ENCODE measurements at regions not wholly inside any gene's neighbourhood (a gene's known extent, or its start where the extent isn't known, plus 50 kb on each side); places are given as distances from the start of the nearest gene placed in this dataset.

GRCh38 chr3:107055181-107055942 is 321.9 kb upstream of the CCDC54 start:
- TF ChIP-seq EZH2 (IDR thresholded peaks at IDR 0.05; ENCODE audit: borderline replicate concordance, low read length) (no peak), CTCF (conservative IDR thresholded peaks at IDR 0.05 in 1 of 2, IDR thresholded peaks at IDR 0.05 in 1 of 2; ENCODE audit: extremely low read depth in 1 of 2, insufficient read depth in 1 of 2, low read depth in 1 of 2, low read length in 2 of 2) (no peak)

Data from mammary epithelial cell (primary cell).